Esophagus muscularis mucosa (tissue), 4 donors: ENCODE measurements at regions not wholly inside any gene's neighbourhood (a gene's known extent, or its start where the extent isn't known, plus 50 kb on each side); places are given as distances from the start of the nearest gene placed in this dataset.

Source experiments
- EP300 ChIP-seq: sonication (generic); formaldehyde crosslinking; IDR thresholded peaks from one replicate; pipeline ENCODE4 v1.6.1; 2017; ENCODE audit warnings: antibody characterized with exemption
- POLR2A ChIP-seq: fragments of 450-650 bp; IDR thresholded peaks from one replicate; pipeline ENCODE4 v1.6.1; 2017; ENCODE audit warnings: antibody characterized with exemption, moderate library complexity, mild to moderate bottlenecking, low read depth
- TF ChIP-seq, protein P1 (sequence below), 3 experiments: fragments of 200-600 bp in 2 of 3; fragments of 450-650 bp in 1 of 3; sonication (generic) in 2 of 3; IDR thresholded peaks; one replicate each; pipeline ENCODE4 v1.5.1; 2017 to 2019; ENCODE audit warnings: antibody characterized with exemption in 3 of 3, mild to moderate bottlenecking in 2 of 3, moderate library complexity in 1 of 3

DNA sequence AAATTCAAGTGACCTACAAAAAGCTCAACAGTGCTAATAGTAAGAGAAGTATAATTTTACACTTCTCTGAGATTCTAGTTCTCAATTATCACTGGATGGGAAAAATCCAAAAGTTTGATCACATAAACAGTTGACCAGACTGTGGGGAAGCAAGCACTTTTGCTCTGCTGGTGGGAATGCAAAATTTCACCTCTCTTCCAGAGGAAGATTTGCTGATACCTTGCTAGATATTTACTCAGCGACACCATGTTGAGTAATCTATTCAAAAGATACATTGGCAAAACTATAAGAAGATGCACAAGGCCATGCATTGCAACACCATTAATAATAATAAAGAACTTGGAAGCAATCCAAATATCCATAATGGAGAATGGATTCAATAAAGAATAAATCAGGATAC, 204.4 kb downstream of the MREG start:
- TF ChIP-seq, protein P1, sequence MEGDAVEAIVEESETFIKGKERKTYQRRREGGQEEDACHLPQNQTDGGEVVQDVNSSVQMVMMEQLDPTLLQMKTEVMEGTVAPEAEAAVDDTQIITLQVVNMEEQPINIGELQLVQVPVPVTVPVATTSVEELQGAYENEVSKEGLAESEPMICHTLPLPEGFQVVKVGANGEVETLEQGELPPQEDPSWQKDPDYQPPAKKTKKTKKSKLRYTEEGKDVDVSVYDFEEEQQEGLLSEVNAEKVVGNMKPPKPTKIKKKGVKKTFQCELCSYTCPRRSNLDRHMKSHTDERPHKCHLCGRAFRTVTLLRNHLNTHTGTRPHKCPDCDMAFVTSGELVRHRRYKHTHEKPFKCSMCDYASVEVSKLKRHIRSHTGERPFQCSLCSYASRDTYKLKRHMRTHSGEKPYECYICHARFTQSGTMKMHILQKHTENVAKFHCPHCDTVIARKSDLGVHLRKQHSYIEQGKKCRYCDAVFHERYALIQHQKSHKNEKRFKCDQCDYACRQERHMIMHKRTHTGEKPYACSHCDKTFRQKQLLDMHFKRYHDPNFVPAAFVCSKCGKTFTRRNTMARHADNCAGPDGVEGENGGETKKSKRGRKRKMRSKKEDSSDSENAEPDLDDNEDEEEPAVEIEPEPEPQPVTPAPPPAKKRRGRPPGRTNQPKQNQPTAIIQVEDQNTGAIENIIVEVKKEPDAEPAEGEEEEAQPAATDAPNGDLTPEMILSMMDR (IDR thresholded peaks at IDR 0.05) = no peak
- TF ChIP-seq POLR2A (no peak), EP300 (no peak)
